ENCODE measurements at regions not wholly inside any gene's neighbourhood (a gene's known extent, or its start where the extent isn't known, plus 50 kb on each side); places are given as distances from the start of the nearest gene placed in this dataset.

- no peak overlapping the region for H3K4me3 ChIP-seq (ENCODE audit: low read depth, low read length, poor library complexity, severe bottlenecking)
- H3K27ac ChIP-seq (ENCODE audit: low read depth, low read length, poor library complexity, severe bottlenecking) = no peak overlapping the region
- H4K20me1 ChIP-seq (ENCODE audit: insufficient read depth, low read length) = no peaks in the 10 kb centered on the region
- no peak overlapping the region for H3K9ac ChIP-seq (ENCODE audit: low read length)
- H3K27me3 ChIP-seq (ENCODE audit: insufficient read depth, low read length) = no peaks in the 10 kb centered on the region
- no peaks in the 10 kb centered on the region for H3K36me3 ChIP-seq (ENCODE audit: insufficient read depth, low read length)
- no peaks in the 10 kb centered on the region for H3K79me2 ChIP-seq (ENCODE audit: insufficient read depth, low read length)
- H3F3A ChIP-seq (ENCODE audit: insufficient read depth, low read length) = no peaks in the 10 kb centered on the region
- no peaks in the 10 kb centered on the region for H3K9me3 ChIP-seq (ENCODE audit: low read length)
- TF ChIP-seq CTCF (IDR thresholded peaks at IDR 0.05; ENCODE audit: low read length) (no peak), EZH2 (IDR thresholded peaks at IDR 0.05; ENCODE audit: borderline replicate concordance, low read length) (no peak)
- no peaks in the 10 kb centered on the region for H3K9me2 ChIP-seq (ENCODE audit: low read depth, low read length)
- H3K4me2 ChIP-seq (ENCODE audit: low read length) = no peak overlapping the region
- H3K4me1 ChIP-seq (ENCODE audit: insufficient read depth, low read length, severe bottlenecking) = no peaks in the 10 kb centered on the region
- no peak overlapping the region for H2AFZ ChIP-seq (ENCODE audit: low read length)
These were observed 91.4 kb upstream of the CDH19 start for GRCh38 chr18:66695281-66695680.

GRCh38 chr18:66694852-66695251 is 91.0 kb upstream of the CDH19 start:
- no peak overlapping the region for H2AFZ ChIP-seq (ENCODE audit: low read length)
- H3F3A ChIP-seq (ENCODE audit: insufficient read depth, low read length) = no peaks in the 10 kb centered on the region
- no peaks in the 10 kb centered on the region for H3K9me2 ChIP-seq (ENCODE audit: low read depth, low read length)
- H3K9ac ChIP-seq (ENCODE audit: low read length) = no peak overlapping the region
- no peak overlapping the region for H3K27ac ChIP-seq (ENCODE audit: low read depth, low read length, poor library complexity, severe bottlenecking)
- no peaks in the 10 kb centered on the region for H3K36me3 ChIP-seq (ENCODE audit: insufficient read depth, low read length)
- no peak overlapping the region for H3K4me3 ChIP-seq (ENCODE audit: low read depth, low read length, poor library complexity, severe bottlenecking)
- H4K20me1 ChIP-seq (ENCODE audit: insufficient read depth, low read length) = no peaks in the 10 kb centered on the region
- no peaks in the 10 kb centered on the region for H3K27me3 ChIP-seq (ENCODE audit: insufficient read depth, low read length)
- H3K79me2 ChIP-seq (ENCODE audit: insufficient read depth, low read length) = no peaks in the 10 kb centered on the region
- no peaks in the 10 kb centered on the region for H3K9me3 ChIP-seq (ENCODE audit: low read length)
- no peak overlapping the region for H3K4me2 ChIP-seq (ENCODE audit: low read length)
- TF ChIP-seq EZH2 (IDR thresholded peaks at IDR 0.05; ENCODE audit: borderline replicate concordance, low read length) (no peak), CTCF (IDR thresholded peaks at IDR 0.05; ENCODE audit: low read length) (no peak)
- no peaks in the 10 kb centered on the region for H3K4me1 ChIP-seq (ENCODE audit: insufficient read depth, low read length, severe bottlenecking)

GRCh38 chr18:66687635-66688034 is 83.7 kb upstream of the CDH19 start:
- Histone ChIP-seq H3K36me3 (ENCODE audit: insufficient read depth, low read length) (no peaks in the 10 kb centered on the region), H3K9ac (ENCODE audit: low read length) (no peak overlapping the region), H3K4me1 (ENCODE audit: insufficient read depth, low read length, severe bottlenecking) (no peaks in the 10 kb centered on the region), H3K4me3 (ENCODE audit: low read depth, low read length, poor library complexity, severe bottlenecking) (no peak overlapping the region), H3K9me3 (ENCODE audit: low read length) (no peaks in the 10 kb centered on the region), H3K27ac (ENCODE audit: low read depth, low read length, poor library complexity, severe bottlenecking) (no peak overlapping the region), H3K4me2 (ENCODE audit: low read length) (no peak overlapping the region), H4K20me1 (ENCODE audit: insufficient read depth, low read length) (no peaks in the 10 kb centered on the region), H2AFZ (ENCODE audit: low read length) (no peak overlapping the region), H3K9me2 (ENCODE audit: low read depth, low read length) (no peaks in the 10 kb centered on the region), H3F3A (ENCODE audit: insufficient read depth, low read length) (no peaks in the 10 kb centered on the region), H3K79me2 (ENCODE audit: insufficient read depth, low read length) (no peaks in the 10 kb centered on the region), H3K27me3 (ENCODE audit: insufficient read depth, low read length) (no peaks in the 10 kb centered on the region)
- TF ChIP-seq EZH2 (IDR thresholded peaks at IDR 0.05; ENCODE audit: borderline replicate concordance, low read length) = no peak
- no peak for TF ChIP-seq CTCF (IDR thresholded peaks at IDR 0.05; ENCODE audit: low read length)
